B cell (primary cell): ENCODE measurements at regions not wholly inside any gene's neighbourhood (a gene's known extent, or its start where the extent isn't known, plus 50 kb on each side); places are given as distances from the start of the nearest gene placed in this dataset.

Experiments used
- EZH2 ChIP-seq: IDR thresholded peaks from 2 replicates; pipeline ENCODE4 v1.6.1; 2012; ENCODE audit warnings: borderline replicate concordance, low read depth, mild to moderate bottlenecking, moderate library complexity, low read length; ENCODE audit not compliant: insufficient read depth, poor library complexity, severe bottlenecking
- TF ChIP-seq, protein P1 (sequence below): fragments of 200-600 bp; IDR thresholded peaks from one replicate; pipeline ENCODE4 v1.8.0; 2022; ENCODE audit warnings: antibody characterized with exemption, mild to moderate bottlenecking

DNA sequence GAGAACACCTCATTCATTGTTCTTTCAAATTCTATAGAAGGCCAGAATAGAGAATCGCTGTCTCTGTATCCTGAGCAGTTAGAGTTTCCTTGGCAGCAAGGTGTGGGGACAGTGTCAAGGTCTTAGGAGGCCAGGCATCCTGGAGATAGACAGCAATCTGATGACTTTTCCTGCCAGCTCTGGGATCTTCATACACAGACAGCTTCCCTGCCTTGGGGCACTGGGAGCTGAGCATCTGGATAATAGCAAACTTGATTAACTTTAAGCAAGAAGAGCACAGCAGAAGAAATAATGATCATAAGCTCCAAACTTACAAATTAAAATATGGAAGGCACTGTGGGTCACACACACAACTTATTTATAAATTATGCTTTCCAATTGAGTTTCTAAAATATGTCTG is 86.1 kb upstream of the STK32A start:
- TF ChIP-seq, protein P1, sequence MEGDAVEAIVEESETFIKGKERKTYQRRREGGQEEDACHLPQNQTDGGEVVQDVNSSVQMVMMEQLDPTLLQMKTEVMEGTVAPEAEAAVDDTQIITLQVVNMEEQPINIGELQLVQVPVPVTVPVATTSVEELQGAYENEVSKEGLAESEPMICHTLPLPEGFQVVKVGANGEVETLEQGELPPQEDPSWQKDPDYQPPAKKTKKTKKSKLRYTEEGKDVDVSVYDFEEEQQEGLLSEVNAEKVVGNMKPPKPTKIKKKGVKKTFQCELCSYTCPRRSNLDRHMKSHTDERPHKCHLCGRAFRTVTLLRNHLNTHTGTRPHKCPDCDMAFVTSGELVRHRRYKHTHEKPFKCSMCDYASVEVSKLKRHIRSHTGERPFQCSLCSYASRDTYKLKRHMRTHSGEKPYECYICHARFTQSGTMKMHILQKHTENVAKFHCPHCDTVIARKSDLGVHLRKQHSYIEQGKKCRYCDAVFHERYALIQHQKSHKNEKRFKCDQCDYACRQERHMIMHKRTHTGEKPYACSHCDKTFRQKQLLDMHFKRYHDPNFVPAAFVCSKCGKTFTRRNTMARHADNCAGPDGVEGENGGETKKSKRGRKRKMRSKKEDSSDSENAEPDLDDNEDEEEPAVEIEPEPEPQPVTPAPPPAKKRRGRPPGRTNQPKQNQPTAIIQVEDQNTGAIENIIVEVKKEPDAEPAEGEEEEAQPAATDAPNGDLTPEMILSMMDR: no peak
- no peak for TF ChIP-seq EZH2
